CD4-positive, alpha-beta T cell treated with Interleukin-15 for 4 hours (primary cell): ENCODE measurements at regions not wholly inside any gene's neighbourhood (a gene's known extent, or its start where the extent isn't known, plus 50 kb on each side); places are given as distances from the start of the nearest gene placed in this dataset.

Experiments
- DNase-seq: peaks from one replicate; pipeline ENCODE4 v3.0.0-alpha.2; 2020; ENCODE audit warnings: low spot score

DNA sequence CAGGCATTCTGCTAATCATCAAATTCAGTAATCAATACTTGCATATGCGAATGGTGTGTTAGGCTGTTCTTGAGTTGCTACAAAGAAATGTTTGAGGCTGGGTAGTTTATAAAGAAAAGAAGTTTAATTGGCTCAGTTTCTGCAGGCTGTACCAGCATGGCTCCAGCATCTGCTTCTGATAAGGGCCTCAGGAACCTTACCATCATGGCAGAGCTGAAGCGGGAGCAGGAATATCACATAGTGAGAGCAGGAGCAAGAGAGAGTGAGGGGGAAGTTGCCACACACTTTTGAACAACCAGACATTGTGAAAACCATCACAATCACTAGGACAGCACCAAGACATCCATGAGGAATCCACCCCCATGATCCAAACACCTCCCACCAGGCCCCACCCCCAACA, 344.7 kb upstream of the FAM241A start:
- DNase-seq, result no peak

DNA sequence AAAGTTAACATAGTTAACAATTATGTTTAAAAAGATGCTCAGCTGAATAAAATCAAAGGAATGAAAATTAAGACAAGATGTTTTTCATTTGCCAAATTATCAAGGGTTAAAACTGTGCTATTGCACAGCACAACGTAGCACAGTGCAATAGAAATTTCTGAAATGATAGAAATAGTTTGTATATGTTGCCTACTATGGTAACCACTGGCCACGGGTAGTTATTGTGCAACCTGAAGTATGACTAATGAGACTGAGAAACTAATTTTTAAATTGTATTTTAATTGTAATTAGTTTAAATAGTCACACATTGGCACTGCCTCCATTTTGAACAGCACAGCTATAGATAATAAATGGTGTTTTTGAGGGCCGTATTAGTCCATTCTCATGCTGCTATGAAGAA, 343.1 kb upstream of the FAM241A start:
- no peak for DNase-seq

DNA sequence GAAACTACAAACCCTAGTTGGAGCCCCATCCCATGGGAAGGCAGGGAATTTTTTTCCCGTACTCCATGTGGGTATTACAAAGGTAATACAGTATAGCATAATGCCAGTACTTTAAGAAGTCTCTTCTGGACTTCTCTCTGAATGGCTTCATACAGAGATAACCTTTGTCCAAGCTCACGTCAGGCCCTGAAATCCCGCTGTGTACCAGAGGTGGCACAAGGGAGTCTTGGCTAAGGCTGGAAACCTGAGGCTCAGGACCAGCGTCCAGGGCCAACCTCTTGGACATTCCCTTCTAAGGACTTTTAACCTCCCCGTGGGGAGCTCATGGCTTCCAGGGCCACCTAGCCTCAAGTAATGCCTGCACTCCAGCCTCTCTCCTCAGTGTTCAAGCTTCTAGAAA, 338.9 kb upstream of the FAM241A start:
- DNase-seq, result no peak

DNA sequence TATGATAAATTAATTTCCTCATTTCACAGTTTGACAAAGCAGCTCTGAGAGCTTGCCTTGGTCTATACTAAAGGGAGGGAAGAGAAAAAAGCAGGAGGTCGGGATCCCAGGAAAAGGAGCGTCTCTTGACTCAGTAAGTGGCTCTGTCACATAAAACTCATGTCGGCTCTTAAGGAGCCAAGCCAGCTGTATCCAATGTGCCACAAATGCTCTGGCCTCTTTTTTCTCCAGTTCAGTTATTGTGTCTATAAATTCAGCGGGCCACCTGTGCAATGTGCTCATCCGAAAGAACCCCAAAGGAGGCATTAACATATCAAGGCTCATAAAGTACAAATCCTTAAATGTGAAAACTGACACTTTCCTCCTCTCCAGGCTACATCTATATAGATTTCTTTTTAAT, 337.7 kb upstream of the FAM241A start:
- DNase-seq, result no peak

DNA sequence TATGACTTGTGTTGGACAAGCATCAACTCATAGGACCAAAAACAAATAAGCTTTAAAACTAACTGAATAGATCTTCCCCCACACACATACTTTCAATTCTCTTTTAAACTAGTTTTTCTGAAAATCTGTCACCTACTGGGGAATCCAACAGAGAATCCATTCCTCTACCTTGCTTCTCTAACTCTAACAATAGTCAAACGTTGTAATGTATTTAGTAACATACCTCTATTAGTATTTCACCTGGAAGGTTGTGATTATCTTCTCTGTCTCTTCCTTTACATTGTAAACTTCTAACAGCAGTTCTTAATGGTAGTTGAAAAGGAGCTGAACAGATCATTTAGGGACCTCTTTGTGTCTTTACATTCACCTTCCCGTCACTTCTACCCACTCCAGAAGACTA, 337.1 kb upstream of the FAM241A start:
- DNase-seq, result no peak

DNA sequence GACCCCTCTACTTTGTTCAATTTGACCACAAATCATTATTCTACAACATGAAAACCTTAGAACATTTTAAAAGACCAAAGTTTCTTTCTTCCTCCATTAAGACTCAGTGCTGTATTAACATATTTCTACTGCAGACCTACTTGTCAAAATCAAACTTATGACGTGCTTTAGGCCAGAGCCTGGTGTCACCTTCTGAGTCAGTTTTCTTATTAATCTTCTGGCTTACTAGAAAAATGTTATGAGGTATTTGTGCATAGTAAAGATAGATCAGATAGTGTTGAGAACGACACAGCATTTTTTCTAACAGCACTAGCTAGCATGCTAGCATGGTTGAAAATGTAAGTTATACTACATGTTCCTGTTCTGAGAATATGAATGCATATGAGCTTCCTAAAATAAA, 333.6 kb upstream of the FAM241A start:
- DNase-seq, result no peak

DNA sequence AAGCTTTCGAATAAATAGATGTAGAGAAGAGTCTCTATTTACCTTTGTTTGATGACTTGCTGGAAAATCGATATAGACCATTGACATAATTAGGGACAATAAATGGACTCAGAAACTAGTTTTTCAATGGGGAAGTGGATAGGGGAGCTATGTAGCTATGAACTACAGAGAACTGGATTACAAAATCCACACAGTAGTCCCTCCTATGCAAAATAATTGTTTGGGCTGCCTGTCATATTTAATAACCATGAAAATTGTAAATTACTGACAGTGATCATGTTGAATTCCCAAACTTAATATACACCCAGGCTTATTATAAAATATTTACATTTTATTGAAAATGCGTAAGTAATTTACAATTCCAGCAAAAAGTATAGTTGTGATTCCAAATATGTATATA, 333.1 kb upstream of the FAM241A start:
- DNase-seq, result no peak

DNA sequence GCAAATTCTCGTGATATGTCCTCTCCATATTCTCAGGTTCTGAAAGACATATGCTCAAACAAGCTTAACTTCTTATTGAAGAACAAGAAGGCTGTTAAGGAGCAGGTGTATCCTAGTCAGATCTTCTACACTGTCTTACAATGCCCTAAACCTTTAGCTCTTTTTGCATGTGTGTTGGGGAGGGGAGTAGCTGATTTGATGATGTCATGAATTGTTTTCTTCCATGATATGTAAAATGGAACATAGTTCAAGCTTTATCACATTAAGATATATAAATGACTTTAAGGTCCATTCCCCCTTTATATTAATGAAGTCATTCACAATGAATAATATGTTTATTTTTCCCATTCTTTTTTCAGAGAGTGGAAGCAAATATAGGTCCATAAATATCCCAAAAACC, 332.5 kb upstream of the FAM241A start:
- no peak for DNase-seq

DNA sequence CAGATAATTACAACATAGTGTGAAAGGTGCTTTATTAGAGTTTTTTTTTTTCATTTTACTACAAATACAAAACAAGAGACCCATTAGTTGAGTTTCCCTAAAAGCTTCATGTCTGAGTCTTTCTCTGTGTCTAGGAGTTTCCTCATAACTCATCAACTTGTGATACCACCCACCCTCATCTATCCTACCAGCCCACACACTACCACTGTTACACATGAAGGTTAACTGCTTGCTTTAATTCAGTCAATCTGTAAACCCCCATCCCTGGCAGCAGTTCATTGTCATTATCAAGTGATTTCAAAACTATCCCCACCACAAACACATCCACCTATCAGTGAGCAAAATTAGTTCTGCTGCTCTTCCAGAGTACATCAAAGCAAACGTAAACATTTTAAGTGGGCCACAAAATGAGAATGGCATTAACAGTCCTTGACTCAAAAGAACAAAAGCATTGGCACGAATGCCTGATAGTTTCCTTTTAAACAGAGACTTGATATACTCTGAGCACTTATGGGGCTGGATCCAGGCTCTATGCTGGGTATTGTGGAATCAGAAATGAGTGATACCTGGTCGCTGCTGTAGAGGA, 331.6 kb upstream of the FAM241A start:
- no peak for DNase-seq

DNA sequence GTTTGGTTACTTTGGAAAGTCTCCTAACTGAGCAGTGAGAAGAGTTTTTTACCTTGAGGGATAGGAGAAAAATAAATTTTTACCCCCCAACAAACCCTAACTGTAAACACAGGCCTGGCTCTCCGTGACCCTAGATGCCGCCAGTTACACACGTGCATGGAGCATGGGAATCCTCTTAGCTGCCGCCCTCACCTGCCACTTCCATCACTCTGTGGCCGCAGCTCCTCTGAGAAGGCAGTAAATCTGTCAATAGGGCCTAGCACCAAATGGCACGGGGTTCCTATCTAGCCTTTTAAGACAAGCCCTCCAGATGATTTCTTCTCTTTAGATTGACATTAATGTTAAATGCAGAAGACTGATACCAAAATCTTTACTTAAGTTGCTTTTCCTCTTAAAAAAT, 330.3 kb upstream of the FAM241A start:
- DNase-seq, result no peak

DNA sequence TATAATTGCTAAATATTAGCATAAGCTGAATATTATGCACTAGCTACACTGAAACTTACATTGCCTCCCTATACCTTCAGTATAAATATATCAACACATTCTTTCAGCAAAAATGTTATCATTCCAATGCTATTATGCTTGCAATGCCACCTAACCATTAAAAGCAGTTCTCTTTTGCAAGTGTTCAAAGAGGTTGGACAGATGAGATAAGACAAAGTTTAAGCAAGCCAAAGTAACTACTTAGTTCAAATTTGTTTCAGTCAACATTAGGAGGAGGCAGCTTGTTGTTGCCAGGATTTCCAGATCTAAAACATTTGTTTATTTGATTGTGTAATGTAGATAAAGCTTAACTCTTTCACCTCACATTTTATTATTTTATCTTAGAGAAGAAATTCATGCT, 323.9 kb upstream of the FAM241A start:
- DNase-seq, result no peak

DNA sequence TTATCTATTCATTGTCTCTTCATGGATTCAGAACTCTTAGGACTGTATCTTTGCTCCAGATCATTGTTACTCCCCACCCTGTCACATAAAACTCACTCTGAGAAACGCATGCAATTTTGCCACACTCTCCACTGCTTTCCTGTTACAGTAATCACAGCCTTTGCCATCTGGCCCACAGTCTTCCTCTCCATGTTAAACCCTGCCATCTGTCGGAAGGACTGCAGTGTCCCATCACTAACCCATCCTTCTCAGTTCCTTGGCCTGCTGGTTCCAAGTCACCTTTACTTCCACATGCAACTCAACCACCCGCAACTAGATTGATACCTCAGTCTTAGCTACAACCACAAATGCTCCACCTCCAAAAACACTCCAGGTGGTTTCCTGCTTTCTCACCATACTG, 308.7 kb upstream of the FAM241A start:
- DNase-seq, result no peak

DNA sequence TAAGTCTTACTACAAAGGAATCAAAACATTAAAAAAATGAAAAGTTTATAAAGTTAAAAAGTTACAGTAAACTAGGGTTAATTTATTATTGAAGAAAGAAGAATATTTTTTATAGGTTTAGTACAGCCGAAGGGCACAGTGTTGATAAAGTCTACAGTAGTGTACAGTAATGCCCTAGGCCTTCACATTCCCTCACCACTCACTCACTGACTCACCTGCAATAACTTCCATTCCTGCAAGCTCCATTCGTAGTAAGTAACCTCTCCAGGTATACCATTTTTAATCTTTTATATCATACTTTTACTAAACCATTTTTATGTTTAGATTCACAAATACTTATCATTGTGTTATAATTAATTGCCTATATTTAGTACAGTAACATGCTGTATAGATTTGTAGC, 307.5 kb upstream of the FAM241A start:
- DNase-seq, result no peak

DNA sequence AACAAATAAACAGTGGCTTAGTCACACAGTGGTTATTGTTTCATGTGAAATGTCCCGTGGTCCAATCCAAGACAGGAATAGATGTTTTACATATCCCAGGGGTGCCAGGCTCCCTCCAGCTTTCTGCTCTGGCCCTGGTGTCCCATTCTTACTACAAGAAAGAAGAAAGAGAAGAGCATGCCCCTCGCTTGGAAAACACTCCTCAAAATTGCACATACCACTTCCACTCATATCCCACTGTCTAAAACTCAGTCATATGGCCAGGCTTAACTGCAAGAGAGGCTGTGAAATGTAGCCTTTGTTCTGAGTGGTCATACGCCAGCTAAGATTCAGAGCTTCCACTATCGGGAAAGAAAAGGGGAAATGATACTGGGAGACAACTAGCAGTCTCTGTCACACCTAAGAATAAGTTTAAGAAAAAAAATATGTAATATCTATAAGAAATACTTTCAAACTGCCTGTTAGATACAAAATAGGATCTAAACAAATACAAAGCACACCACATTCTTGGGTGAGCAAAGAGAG, 306.8 kb upstream of the FAM241A start:
- DNase-seq, result no peak

DNA sequence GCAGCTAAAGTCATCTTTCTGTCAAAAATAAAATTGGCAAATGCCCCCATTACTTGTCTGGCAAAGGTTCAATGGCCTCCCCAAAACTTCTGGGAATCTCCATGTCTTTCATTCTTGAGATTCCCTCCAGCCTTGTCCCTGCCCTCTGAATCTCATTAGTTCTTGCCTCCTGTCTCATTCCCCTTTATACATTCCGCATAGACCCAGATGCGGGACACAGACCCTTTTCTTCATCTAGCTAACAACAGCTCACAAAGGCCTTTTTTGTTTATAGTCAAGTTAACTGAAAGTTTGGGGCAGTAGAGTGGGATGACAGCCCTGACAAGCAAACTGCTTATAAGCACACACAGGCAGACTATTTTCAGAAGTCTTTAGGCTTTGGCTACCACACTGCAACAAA, 306.1 kb upstream of the FAM241A start:
- DNase-seq, result no peak

DNA sequence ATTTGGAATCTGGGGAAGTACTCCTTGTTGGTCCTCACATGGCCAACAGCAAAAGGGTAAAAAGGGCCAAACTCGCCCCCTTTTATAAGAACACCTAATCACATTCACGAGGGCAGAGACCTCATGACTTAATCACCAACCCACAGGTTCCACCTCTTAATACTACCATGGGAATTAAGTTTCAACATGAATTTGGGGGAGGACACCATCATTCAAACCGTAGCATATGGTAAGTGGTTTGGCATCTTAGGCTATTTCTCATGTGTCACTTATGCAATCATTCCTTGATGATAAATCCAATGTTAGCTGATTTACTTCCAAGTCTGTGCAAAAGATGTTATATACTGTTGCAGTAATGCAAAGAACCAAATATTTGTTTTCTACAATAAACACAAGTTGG, 302.9 kb upstream of the FAM241A start:
- no peak for DNase-seq

DNA sequence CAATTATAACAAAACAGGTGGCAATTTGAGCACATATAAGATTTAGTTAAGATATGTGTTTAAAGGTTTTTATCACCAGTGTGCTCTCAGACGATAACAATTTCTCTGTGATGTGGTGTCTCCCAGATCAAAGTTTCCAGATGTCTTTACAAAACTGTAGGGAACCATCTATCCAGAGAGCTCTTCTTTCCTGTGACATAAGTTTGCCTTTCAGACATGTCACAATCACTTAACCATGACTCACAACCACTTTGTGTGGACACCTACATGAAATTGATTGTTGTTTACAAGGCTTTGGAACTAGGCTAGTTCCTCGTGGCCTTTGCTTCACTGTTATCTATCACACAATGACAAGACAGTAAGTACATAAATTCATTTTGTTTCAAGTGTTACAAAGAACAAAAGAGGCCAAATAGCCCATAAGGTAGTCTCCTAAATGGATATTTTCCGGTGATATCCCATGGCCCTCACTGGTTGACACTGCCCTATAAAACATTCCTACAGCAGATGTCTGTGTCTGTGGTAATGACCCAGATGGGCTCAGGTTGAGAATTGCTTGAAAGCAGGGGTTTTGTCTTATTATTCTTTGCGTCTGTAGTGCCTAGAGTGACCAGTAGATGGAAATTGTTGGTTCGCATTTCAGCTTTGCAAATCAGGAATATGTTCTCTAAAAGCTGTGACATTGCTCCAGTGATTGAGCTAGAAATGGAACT, 297.8 kb upstream of the FAM241A start:
- no peak for DNase-seq

DNA sequence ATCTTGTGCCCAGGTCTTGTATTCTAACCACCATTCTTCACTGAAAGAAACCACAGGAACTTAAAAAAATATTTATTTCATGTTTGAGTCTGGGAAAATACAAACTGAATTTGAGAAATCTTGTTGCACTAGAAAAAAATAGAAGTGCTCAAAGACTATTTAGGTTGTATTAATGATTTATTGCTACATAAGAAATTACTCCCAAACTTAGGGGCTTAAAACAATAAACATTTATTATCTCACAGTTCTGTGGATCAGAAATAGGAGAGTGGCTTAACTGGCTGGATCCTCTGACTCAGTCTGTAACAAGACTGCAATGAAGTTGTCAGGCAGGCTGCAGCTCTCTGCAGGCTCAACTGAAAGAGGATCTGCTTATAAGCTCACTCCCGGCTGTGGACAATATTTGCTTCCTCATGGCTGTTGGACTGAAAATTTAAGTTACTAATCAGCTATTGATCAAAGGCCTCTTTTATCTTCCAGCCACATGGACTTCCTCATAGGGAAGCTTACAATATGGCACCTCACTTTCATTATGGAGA, 295.4 kb upstream of the FAM241A start:
- no peak for DNase-seq

DNA sequence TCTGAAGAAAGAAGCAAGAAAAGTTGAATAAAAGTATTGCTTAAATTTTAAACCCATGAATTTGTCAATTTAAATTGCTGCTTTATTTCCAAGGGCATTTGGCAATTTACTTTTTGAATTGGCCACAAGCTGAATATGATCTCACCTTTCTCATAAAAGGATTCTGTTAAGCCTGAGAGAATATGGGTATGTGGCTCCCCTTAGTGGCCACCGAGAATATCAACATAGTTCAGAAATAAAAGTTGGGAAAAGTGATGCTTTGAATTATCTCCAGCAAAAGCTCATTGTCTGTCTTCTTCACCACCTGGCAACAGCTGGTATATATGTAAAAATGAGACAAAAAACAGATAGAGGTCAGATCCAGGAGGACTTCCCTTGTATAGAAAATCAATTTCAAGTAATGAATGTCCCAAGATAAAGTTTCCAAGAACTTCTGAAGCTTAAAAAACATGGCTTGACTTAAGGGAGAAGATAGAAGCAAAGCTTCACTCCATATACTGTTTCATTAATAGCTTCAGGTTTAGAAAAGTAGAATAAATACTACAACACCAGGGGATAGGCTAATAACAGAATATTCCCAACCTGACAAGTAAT, 290.7 kb upstream of the FAM241A start:
- no peak for DNase-seq

DNA sequence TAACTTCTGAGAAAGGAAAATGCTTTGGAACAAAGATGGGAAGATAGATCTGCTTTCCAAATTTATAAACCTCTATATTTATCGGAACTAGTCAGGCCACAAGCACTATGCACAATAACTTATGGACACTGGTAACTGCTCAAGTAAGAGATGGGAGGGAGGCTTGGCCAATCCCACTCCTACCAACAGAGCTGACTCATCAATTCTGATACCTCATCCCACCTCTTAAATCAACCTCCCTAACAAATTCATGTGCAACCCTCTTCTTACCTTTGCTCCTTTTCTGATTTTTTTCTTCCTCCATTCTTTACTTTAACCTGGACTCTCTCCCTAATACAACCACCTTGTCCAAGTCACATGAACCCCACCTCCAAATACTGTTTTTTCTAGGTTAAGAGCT, 289.9 kb upstream of the FAM241A start:
- no peak for DNase-seq

DNA sequence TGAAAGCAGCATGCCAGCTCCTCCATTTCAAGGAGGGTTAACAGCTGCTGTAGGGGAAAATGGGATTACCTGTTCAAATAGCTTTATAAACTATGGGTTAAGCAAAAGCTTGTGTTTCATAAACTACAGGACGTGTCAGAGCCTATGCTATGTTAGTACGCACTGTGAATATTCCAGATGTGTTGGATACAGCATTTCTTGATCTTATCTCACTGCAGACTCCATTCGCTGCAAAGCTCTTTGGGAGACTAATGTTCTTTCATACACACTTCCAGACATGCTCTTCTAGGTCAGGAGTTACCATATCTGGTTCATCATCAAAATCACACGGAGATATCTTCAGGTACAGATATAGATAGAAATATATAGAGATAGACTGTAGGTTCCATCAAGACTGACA, 281.2 kb upstream of the FAM241A start:
- DNase-seq, result no peak

DNA sequence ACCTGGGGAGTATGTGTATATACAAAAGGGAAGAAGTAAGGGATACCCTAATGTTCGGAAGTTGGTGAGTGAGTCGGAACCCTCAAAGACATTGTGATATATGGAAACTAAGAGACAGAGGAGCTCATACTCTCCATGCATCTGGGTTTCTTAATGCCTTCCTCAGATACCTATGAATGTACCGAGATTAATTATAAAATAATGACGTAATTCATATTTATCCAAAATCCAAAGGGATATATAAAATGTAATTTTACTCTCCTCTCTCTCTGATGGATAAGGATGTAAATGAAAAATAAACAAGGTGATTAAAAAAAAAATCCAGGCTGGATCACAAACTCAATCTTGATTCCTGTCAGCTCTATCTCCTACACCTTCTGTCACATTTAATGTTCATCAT, 275.9 kb upstream of the FAM241A start:
- DNase-seq, result no peak

DNA sequence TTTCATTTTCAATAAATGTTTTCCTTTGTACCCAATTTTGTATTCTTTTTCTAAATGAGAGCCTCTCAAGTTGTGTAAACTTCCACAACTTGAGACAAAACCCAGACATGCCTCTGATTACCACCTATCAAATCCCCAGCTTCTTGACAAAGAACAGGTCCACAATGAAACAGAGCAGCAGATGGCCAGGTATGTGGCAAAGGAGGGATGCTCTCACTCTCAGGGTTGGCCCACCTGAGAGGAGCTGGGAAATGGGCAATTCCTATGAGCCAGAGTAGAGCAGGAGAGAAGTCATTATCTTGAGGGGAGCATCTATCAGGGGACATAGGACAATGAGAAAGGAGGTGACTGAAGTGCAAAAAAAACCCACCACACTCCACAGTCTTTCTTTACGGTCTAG, 273.5 kb upstream of the FAM241A start:
- no peak for DNase-seq
